K562 (cell line): ENCODE measurements at regions not wholly inside any gene's neighbourhood (a gene's known extent, or its start where the extent isn't known, plus 50 kb on each side); places are given as distances from the start of the nearest gene placed in this dataset.

Experiments
- ATAC-seq: fragments of 200-7000 bp; cut with Tn5 transposase; 3 replicates; pipeline ENCODE4 v1.9.1; 2020; ENCODE audit warnings: moderate library complexity
- BruUV-seq: library from RNA; stranded (reverse); fragments of 400-500 nt; replicated peaks from 2 replicates; lab custom pipeline; 2021; lab: Mats Ljungman, UMichigan
- CTCF ChIA-PET: fragments of 300-600 bp; formaldehyde crosslinking; extraction: SDS; loops from one replicate; lab custom pipeline; 2021; ENCODE audit warnings: low intra/inter-chr PET ratio; lab: Yijun Ruan, JAX
- POLR2A ChIA-PET: fragments of 300-600, 350-650 bp; sonication (Branson Sonifier 250); formaldehyde crosslinking; extraction: SDS; loops from one replicate; lab custom pipeline; 2021; ENCODE audit warnings: antibody characterized with exemption, inconsistent platforms; lab: Yijun Ruan, JAX
- DNase-seq, 4 experiments: peaks; one replicate each; pipeline versions ENCODE4 v3.0.0 to v3.0.0-alpha.2; 2011 to 2018; ENCODE audit warnings: low spot score in 3 of 4, mixed read lengths in 3 of 4; ENCODE audit errors: extremely low read depth in 1 of 4
- FAIRE-seq: peaks from 2 replicates; lab custom pipeline; 2011; peaks lifted over from hg19 to GRCh38; lab: Jason Lieb, UNC
- H2AFZ ChIP-seq: 2 replicates; pipeline ENCODE4 v1.6.0; 2011; ENCODE audit warnings: low read depth, low read length, control low read depth, inconsistent platforms
- H3K27ac ChIP-seq: fragments of 200-600 bp; 3 replicates; pipeline ENCODE4 v1.8.0; 2011; ENCODE audit warnings: low read depth, mild to moderate bottlenecking, control low read depth, inconsistent platforms, low read length, moderate library complexity, mixed read lengths; ENCODE audit errors: extremely low read depth
- H3K27me3 ChIP-seq, 2 experiments: fragments of 300-600 bp in 1 of 2; 2 replicates in 1 of 2; 3 replicates in 1 of 2; pipeline versions ENCODE4 v1.6.0 to v1.8.0; 2011; ENCODE audit warnings: inconsistent platforms in 2 of 2, low read length in 2 of 2, mild to moderate bottlenecking in 1 of 2, mixed read lengths in 1 of 2, moderate library complexity in 1 of 2; ENCODE audit not compliant: control insufficient read depth in 2 of 2, insufficient read depth in 2 of 2
- H3K36me3 ChIP-seq: fragments of 300-600 bp; 3 replicates; pipeline ENCODE4 v1.8.0; 2011; ENCODE audit warnings: mild to moderate bottlenecking, low read length, inconsistent platforms; ENCODE audit not compliant: control insufficient read depth, insufficient read depth
- H3K4me1 ChIP-seq, 2 experiments: fragments of 200-600 bp in 1 of 2; replicated peaks in 1 of 2; 2 replicates in 1 of 2; 3 replicates in 1 of 2; pipeline versions ENCODE4 v1.5.1 to v1.8.0; 2011; ENCODE audit warnings: inconsistent platforms in 2 of 2, low read length in 2 of 2, mild to moderate bottlenecking in 1 of 2, mixed read lengths in 1 of 2, moderate library complexity in 1 of 2; ENCODE audit not compliant: control insufficient read depth in 2 of 2, insufficient read depth in 2 of 2
- H3K4me2 ChIP-seq: 2 replicates; pipeline ENCODE4 v1.6.1; 2011; ENCODE audit warnings: low read length, control low read depth, inconsistent platforms, mixed read lengths; ENCODE audit not compliant: insufficient read depth
- H3K4me3 ChIP-seq: fragments of 200-600 bp; sonication (generic), shearing (Covaris generic); 2 replicates; pipeline ENCODE4 v1.5.1; 2016; ENCODE audit warnings: control low read depth, inconsistent platforms
- H3K79me2 ChIP-seq: fragments of 200-600 bp; 3 replicates; pipeline ENCODE4 v1.8.0; 2011; ENCODE audit warnings: low read length, inconsistent platforms; ENCODE audit not compliant: control insufficient read depth, insufficient read depth
- H3K9ac ChIP-seq, 2 experiments: 2 replicates each; pipeline versions ENCODE4 v1.6.0 to v1.6.1; 2011; ENCODE audit warnings: low read depth in 2 of 2, low read length in 2 of 2, control low read depth in 1 of 2, inconsistent platforms in 1 of 2, mild to moderate bottlenecking in 1 of 2, mixed read lengths in 1 of 2; ENCODE audit not compliant: insufficient read depth in 1 of 2
- H3K9me1 ChIP-seq: one replicate; pipeline ENCODE4 v1.6.0; 2011; ENCODE audit warnings: inconsistent platforms, mild to moderate bottlenecking, low read length, moderate library complexity; ENCODE audit not compliant: control insufficient read depth, insufficient read depth
- H3K9me3 ChIP-seq: replicated peaks from 2 replicates; pipeline ENCODE4 v1.5.1; 2011; ENCODE audit warnings: low read depth, low read length, inconsistent platforms; ENCODE audit not compliant: control insufficient read depth, insufficient read depth
- H4K20me1 ChIP-seq: replicated peaks from 2 replicates; pipeline ENCODE4 v1.6.1; 2011; ENCODE audit warnings: low read length, inconsistent platforms, mixed read lengths; ENCODE audit not compliant: control insufficient read depth, insufficient read depth
- BCOR ChIP-seq: fragments of 450-650 bp; IDR thresholded peaks from 2 replicates; pipeline ENCODE4 v1.6.1; 2016
- HDAC1 ChIP-seq, 2 experiments: fragments of 450-650 bp; IDR thresholded peaks; 2 replicates each; pipeline ENCODE4 v1.6.1; 2016 to 2017; ENCODE audit warnings: inconsistent platforms in 1 of 2, mild to moderate bottlenecking in 1 of 2, moderate library complexity in 1 of 2
- HDAC6 ChIP-seq: IDR thresholded peaks from 2 replicates; pipeline ENCODE4 v1.6.1; 2012; ENCODE audit warnings: low read depth, mild to moderate bottlenecking, control low read depth, inconsistent platforms, low read length, moderate library complexity
- NEUROD1 ChIP-seq: fragments of 150-350 bp; IDR thresholded peaks from 2 replicates; pipeline ENCODE4 v1.6.1; 2014; ENCODE audit warnings: borderline replicate concordance, low read length, low read depth; ENCODE audit not compliant: partially characterized antibody
- NFIC ChIP-seq: fragments of 450-650 bp; IDR thresholded peaks from 2 replicates; pipeline ENCODE4 v1.6.1; 2017; ENCODE audit warnings: mild to moderate bottlenecking, inconsistent platforms
- TGIF2 ChIP-seq: sonication (generic); formaldehyde crosslinking; IDR thresholded peaks from 2 replicates; pipeline ENCODE4 v1.8.1; 2022; ENCODE audit warnings: mild to moderate bottlenecking, missing genetic modification reagents, moderate library complexity
- ZBED1 ChIP-seq: IDR thresholded peaks from 2 replicates; pipeline ENCODE4 v1.6.1; 2014
- ZNF431 ChIP-seq: sonication (generic); formaldehyde crosslinking; IDR thresholded peaks from 2 replicates; pipeline ENCODE4 v1.8.0; 2022; ENCODE audit warnings: mild to moderate bottlenecking, missing genetic modification reagents
- WGBS: fragments of 100-300 bp; shearing (Covaris generic); methylation state at CpG from one replicate; pipeline ENCODE4 v1.1.6; 2016; ENCODE audit warnings: low coverage, mixed read lengths; ENCODE audit not compliant: insufficient coverage; ENCODE audit errors: missing lambda C conversion rate; 5-methylcytosine and 5-hydroxymethylcytosine counted together
- in situ Hi-C: fragments of 300-500 bp; cut with MboI; formaldehyde crosslinking; loops from 4 replicates; pipeline ENCODE4 v1.15.0; 2018; ENCODE audit warnings: inconsistent platforms, mixed read lengths
- intact Hi-C: fragments of 100-400 bp; cut with micrococcal nuclease; formaldehyde crosslinking; loops from 2 replicates; pipeline ENCODE4 v1.14.2; 2022
- TF ChIP-seq, protein P1 (sequence below), 2 experiments: fragments of 450-650 bp; IDR thresholded peaks; 2 replicates each; pipeline ENCODE4 v1.6.1; 2016
- TF ChIP-seq, protein P2 (sequence below), 2 experiments: fragments of 150-350 bp in 1 of 2; IDR thresholded peaks; 2 replicates each; pipeline ENCODE4 v1.6.1; 2012 to 2016; ENCODE audit warnings: low read depth in 2 of 2, low read length in 2 of 2, mild to moderate bottlenecking in 1 of 2, moderate library complexity in 1 of 2
- TF ChIP-seq, protein P3 (sequence below): sonication (generic); formaldehyde crosslinking; IDR thresholded peaks from 2 replicates; pipeline ENCODE4 v1.8.1; 2023; ENCODE audit warnings: mild to moderate bottlenecking, missing genetic modification reagents

DNA sequence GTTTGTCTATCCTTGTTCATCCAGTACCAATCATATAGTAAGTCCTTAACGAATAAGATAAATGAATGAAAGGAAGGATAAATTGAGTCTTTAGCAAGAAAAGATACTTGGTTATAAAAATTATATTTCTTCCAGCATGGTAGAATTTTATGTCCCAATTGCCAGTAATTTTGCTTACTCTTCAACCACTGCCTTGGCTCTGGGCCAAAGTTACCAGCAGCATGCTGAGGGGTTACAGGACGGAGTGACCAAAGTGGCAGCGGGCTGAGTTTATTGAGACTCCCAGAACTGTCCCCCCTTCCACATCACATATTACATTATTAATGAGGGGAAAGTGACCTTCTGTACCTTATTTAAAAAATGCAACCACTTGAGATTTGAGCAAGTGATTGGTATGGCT lies 121.7 kb downstream of the RASGEF1B start:
- no peaks in the 10 kb centered on the region for H3K36me3 ChIP-seq
- DNase-seq (no peak), ATAC-seq (no peak)
- H3K9me3 ChIP-seq: no peaks in the 10 kb centered on the region
- no peaks in the 10 kb centered on the region for H3K9me1 ChIP-seq
- in situ Hi-C loops (loop anchor here (10.0 kb wide), 1 partner anchor 985 kb away; no protein-coding TSS in a partner anchor), intact Hi-C loops (loop anchor here (5.0 kb wide), 1 partner anchor 988 kb away; no protein-coding TSS in a partner anchor)
- no peak overlapping the region for H3K4me3 ChIP-seq
- peaks cover 5% of the 10 kb centered on the region; the same call in 1 of the 2 replicates for H4K20me1 ChIP-seq
- ChIA-PET CTCF (no interaction called here), POLR2A (no interaction called here)
- H3K79me2 ChIP-seq: no peaks in the 10 kb centered on the region
- H3K4me1 ChIP-seq: no peaks in the 10 kb centered on the region
- H3K27me3 ChIP-seq: no peaks in the 10 kb centered on the region
- H3K4me2 ChIP-seq: no peak overlapping the region
- TF ChIP-seq HDAC1 (IDR thresholded peaks at IDR 0.05): no peak
- no peak for TF ChIP-seq ZNF431 (CRISPR knock-in tag)
- TF ChIP-seq, protein P1, sequence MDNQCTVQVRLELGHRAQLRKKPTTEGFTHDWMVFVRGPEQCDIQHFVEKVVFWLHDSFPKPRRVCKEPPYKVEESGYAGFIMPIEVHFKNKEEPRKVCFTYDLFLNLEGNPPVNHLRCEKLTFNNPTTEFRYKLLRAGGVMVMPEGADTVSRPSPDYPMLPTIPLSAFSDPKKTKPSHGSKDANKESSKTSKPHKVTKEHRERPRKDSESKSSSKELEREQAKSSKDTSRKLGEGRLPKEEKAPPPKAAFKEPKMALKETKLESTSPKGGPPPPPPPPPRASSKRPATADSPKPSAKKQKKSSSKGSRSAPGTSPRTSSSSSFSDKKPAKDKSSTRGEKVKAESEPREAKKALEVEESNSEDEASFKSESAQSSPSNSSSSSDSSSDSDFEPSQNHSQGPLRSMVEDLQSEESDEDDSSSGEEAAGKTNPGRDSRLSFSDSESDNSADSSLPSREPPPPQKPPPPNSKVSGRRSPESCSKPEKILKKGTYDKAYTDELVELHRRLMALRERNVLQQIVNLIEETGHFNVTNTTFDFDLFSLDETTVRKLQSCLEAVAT (IDR thresholded peaks at IDR 0.05): no peak
- TF ChIP-seq NEUROD1: no peak
- TF ChIP-seq NFIC: peak; percentile 74
- TF ChIP-seq, all 486 proteins: peak for 1
- 3% methylated on average over 3 of the region's 3 CpGs for whole genome bisulfite sequencing
- Histone ChIP-seq H3K9ac (no peak overlapping the region), H3K27ac (no peak overlapping the region), H2AFZ (no peak overlapping the region)
- no peak for FAIRE-seq
- no TSS peak for BruUV-seq

DNA sequence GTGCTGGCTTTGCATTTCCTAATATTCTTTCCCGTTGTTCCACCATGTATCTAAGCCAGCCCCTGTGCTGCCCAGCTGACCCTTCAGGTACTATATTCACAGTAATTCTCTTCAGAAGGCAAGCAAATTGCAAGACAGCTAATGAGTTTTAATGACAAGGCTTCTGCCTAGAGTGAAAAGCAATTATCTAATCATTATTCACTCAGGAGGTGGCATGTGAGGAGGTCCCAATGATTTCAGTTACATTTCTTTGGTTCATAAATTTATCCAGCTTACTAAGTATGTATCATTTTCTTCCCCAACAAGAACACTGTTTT lies 123.0 kb downstream of the RASGEF1B start:
- ChIA-PET POLR2A (no interaction called here), CTCF (no interaction called here)
- no peak for FAIRE-seq
- no peaks in the 10 kb centered on the region for H3K27me3 ChIP-seq
- peaks cover 5% of the 10 kb centered on the region; the same call in 1 of the 2 replicates for H4K20me1 ChIP-seq
- no peak overlapping the region for H3K4me2 ChIP-seq
- no peaks in the 10 kb centered on the region for H3K79me2 ChIP-seq
- no peak overlapping the region for H3K27ac ChIP-seq
- BruUV-seq: no TSS peak
- H3K4me1 ChIP-seq: no peaks in the 10 kb centered on the region
- H3K9ac ChIP-seq: no peak overlapping the region
- in situ Hi-C loops: loop anchor here (25.0 kb wide), 1 partner anchor 261 kb away; no protein-coding TSS in a partner anchor
- no peak overlapping the region for H2AFZ ChIP-seq
- no peak overlapping the region for H3K4me3 ChIP-seq
- H3K9me1 ChIP-seq: no peaks in the 10 kb centered on the region
- H3K9me3 ChIP-seq: no peaks in the 10 kb centered on the region
- DNase-seq: no peak
- WGBS: 0% methylated on average over 1 of the region's 1 CpG
- ATAC-seq: no peak
- H3K36me3 ChIP-seq: no peaks in the 10 kb centered on the region
- intact Hi-C loops: no loop called here
- TF ChIP-seq ZBED1 (no peak), BCOR (no peak), HDAC6 (no peak), TGIF2 (CRISPR knock-in tag) (no peak)
- TF ChIP-seq, protein P2, sequence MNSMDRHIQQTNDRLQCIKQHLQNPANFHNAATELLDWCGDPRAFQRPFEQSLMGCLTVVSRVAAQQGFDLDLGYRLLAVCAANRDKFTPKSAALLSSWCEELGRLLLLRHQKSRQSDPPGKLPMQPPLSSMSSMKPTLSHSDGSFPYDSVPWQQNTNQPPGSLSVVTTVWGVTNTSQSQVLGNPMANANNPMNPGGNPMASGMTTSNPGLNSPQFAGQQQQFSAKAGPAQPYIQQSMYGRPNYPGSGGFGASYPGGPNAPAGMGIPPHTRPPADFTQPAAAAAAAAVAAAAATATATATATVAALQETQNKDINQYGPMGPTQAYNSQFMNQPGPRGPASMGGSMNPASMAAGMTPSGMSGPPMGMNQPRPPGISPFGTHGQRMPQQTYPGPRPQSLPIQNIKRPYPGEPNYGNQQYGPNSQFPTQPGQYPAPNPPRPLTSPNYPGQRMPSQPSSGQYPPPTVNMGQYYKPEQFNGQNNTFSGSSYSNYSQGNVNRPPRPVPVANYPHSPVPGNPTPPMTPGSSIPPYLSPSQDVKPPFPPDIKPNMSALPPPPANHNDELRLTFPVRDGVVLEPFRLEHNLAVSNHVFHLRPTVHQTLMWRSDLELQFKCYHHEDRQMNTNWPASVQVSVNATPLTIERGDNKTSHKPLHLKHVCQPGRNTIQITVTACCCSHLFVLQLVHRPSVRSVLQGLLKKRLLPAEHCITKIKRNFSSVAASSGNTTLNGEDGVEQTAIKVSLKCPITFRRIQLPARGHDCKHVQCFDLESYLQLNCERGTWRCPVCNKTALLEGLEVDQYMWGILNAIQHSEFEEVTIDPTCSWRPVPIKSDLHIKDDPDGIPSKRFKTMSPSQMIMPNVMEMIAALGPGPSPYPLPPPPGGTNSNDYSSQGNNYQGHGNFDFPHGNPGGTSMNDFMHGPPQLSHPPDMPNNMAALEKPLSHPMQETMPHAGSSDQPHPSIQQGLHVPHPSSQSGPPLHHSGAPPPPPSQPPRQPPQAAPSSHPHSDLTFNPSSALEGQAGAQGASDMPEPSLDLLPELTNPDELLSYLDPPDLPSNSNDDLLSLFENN (IDR thresholded peaks at IDR 0.05; ENCODE audit: low read depth in 2 of 2, low read length in 2 of 2): no peak
- TF ChIP-seq, protein P3, sequence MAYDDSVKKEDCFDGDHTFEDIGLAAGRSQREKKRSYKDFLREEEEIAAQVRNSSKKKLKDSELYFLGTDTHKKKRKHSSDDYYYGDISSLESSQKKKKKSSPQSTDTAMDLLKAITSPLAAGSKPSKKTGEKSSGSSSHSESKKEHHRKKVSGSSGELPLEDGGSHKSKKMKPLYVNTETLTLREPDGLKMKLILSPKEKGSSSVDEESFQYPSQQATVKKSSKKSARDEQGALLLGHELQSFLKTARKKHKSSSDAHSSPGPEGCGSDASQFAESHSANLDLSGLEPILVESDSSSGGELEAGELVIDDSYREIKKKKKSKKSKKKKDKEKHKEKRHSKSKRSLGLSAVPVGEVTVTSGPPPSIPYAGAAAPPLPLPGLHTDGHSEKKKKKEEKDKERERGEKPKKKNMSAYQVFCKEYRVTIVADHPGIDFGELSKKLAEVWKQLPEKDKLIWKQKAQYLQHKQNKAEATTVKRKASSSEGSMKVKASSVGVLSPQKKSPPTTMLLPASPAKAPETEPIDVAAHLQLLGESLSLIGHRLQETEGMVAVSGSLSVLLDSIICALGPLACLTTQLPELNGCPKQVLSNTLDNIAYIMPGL (CRISPR knock-in tag): no peak
